ENCODE measurements at regions not wholly inside any gene's neighbourhood (a gene's known extent, or its start where the extent isn't known, plus 50 kb on each side); places are given as distances from the start of the nearest gene placed in this dataset.

- no peak for DNase-seq (ENCODE audit: low spot score)
- Histone ChIP-seq H3K27me3 (ENCODE audit: control insufficient read depth in 4 of 4, insufficient read depth in 4 of 4, low read length in 3 of 4) (peaks cover 0 to 2% (median 0%) of the 10 kb centered on the region in 4 donors), H3K4me3 (ENCODE audit: low read depth in 1 of 3, low read length in 3 of 3) (no peak overlapping the region), H3K9me3 (ENCODE audit: control insufficient read depth in 4 of 4, low read length in 3 of 4) (no peaks in the 10 kb centered on the region), H3K27ac (ENCODE audit: low read depth in 1 of 2, low read length in 2 of 2) (no peak overlapping the region), H3K36me3 (ENCODE audit: control insufficient read depth in 4 of 4, insufficient read depth in 3 of 4, low read depth in 1 of 4, low read length in 3 of 4) (no peaks in the 10 kb centered on the region), H3K4me1 (ENCODE audit: control insufficient read depth in 4 of 4, insufficient read depth in 4 of 4, low read length in 3 of 4) (no peaks in the 10 kb centered on the region), H3K9ac (ENCODE audit: low read depth in 1 of 2, low read length in 2 of 2) (no peak overlapping the region)
- TF ChIP-seq EGR1 (IDR thresholded peaks at IDR 0.05; ENCODE audit: low read depth in 2 of 2) (no peak), FOXA1 (IDR thresholded peaks at IDR 0.05) (no peak), RAD21 (IDR thresholded peaks at IDR 0.05) (no peak), GABPA (IDR thresholded peaks at IDR 0.05 in 1 of 2, conservative IDR thresholded peaks at IDR 0.05 in 1 of 2) (no peak), HNF4A (conservative IDR thresholded peaks at IDR 0.05) (no peak), YY1 (IDR thresholded peaks at IDR 0.05) (no peak), MAX (IDR thresholded peaks at IDR 0.05) (no peak), FOXA2 (IDR thresholded peaks at IDR 0.05) (no peak), ZBTB33 (IDR thresholded peaks at IDR 0.05) (no peak), JUND (IDR thresholded peaks at IDR 0.05) (no peak), SP1 (IDR thresholded peaks at IDR 0.05) (no peak), CTCF (IDR thresholded peaks at IDR 0.05; ENCODE audit: low read depth, low read length, missing input control) (no peak), TAF1 (conservative IDR thresholded peaks at IDR 0.05) (no peak), RXRA (IDR thresholded peaks at IDR 0.05) (no peak)
- WGBS, result 85% methylated on average over 1 of the region's 1 CpG
Measured at GRCh38 chr20:54295686-54296085, 87.8 kb downstream of the PFDN4 start.

- Histone ChIP-seq H3K27me3 (ENCODE audit: control insufficient read depth in 4 of 4, insufficient read depth in 4 of 4, low read length in 3 of 4) (no peaks in the 10 kb centered on the region), H3K4me1 (ENCODE audit: control insufficient read depth in 4 of 4, insufficient read depth in 4 of 4, low read length in 3 of 4) (no peaks in the 10 kb centered on the region), H3K9me3 (ENCODE audit: control insufficient read depth in 4 of 4, low read length in 3 of 4) (no peaks in the 10 kb centered on the region), H3K36me3 (ENCODE audit: control insufficient read depth in 4 of 4, insufficient read depth in 3 of 4, low read depth in 1 of 4, low read length in 3 of 4) (no peaks in the 10 kb centered on the region), H3K4me3 (ENCODE audit: low read depth in 1 of 3, low read length in 3 of 3) (no peak overlapping the region), H3K9ac (ENCODE audit: low read depth in 1 of 2, low read length in 2 of 2) (no peak overlapping the region), H3K27ac (ENCODE audit: low read depth in 1 of 2, low read length in 2 of 2) (no peak overlapping the region)
- 81% methylated on average over 7 of the region's 7 CpGs for WGBS
- DNase-seq (ENCODE audit: low spot score), result no peak
- TF ChIP-seq REST (IDR thresholded peaks at IDR 0.05) (no peak), HNF4G (IDR thresholded peaks at IDR 0.05) (no peak)
Measured at GRCh38 chr20:54305421-54305820, 97.5 kb downstream of the PFDN4 start.

Measured in liver (tissue), 8 donors.